Activated B cell treated with CpG ODN at 0.5 μM for 24 hours (primary cell): ENCODE measurements at regions not wholly inside any gene's neighbourhood (a gene's known extent, or its start where the extent isn't known, plus 50 kb on each side); places are given as distances from the start of the nearest gene placed in this dataset.
"Not testable (repeated sequence)": the region's sequence is repeated elsewhere in the genome, so short reads cannot be mapped to it uniquely, and the experiment has no call there.

Source experiments
- ATAC-seq: fragments of 200-7000 bp; cut with Tn5 transposase; one replicate; pipeline ENCODE4 v1.10.0; 2021; ENCODE audit warnings: low read depth, mild to moderate bottlenecking, moderate library complexity
- CTCF ChIA-PET: fragments of 350-600 bp; sonication (Branson Sonifier 250); formaldehyde crosslinking; loops from one replicate; lab custom pipeline; 2021; ENCODE audit warnings: antibody characterized with exemption; lab: Charles Lee
- POLR2A ChIA-PET: fragments of 350-600 bp; sonication (Branson Sonifier 250); formaldehyde crosslinking; loops from one replicate; lab custom pipeline; 2021; ENCODE audit warnings: antibody characterized with exemption; lab: Charles Lee
- DNase-seq: peaks from one replicate; pipeline ENCODE4 v3.0.0; 2022
- H3K27ac Mint-ChIP-seq: one replicate; pipeline ENCODE4 v1.8.0; 2020; ENCODE audit warnings: mixed read lengths
- H3K27me3 Mint-ChIP-seq: one replicate; pipeline ENCODE4 v1.8.0; 2021; ENCODE audit warnings: mixed read lengths
- H3K36me3 Mint-ChIP-seq: one replicate; pipeline ENCODE4 v1.8.0; 2021; ENCODE audit warnings: low read depth, mixed read lengths
- H3K4me1 Mint-ChIP-seq: one replicate; pipeline ENCODE4 v1.8.0; 2021; ENCODE audit warnings: mixed read lengths
- H3K4me3 Mint-ChIP-seq: one replicate; pipeline ENCODE4 v1.8.0; 2020; ENCODE audit warnings: mild to moderate bottlenecking, mixed read lengths
- H3K9me3 Mint-ChIP-seq: one replicate; pipeline ENCODE4 v1.8.0; 2020; ENCODE audit warnings: mixed read lengths
- CTCF ChIP-seq: fragments of 200-600 bp; IDR thresholded peaks from one replicate; pipeline ENCODE4 v1.8.0; 2022; ENCODE audit warnings: antibody characterized with exemption, mild to moderate bottlenecking
- intact Hi-C: fragments of 100-400 bp; cut with micrococcal nuclease; formaldehyde crosslinking; loops from one replicate; pipeline ENCODE4 v1.15.1; 2024

- Mint-ChIP-seq H3K27me3 (peaks cover 2% of the 10 kb centered on the region), H3K36me3 (no peaks in the 10 kb centered on the region), H3K27ac (no peak overlapping the region), H3K4me1 (peaks cover 6% of the 10 kb centered on the region), H3K4me3 (no peak overlapping the region), H3K9me3 (no peaks in the 10 kb centered on the region)
- TF ChIP-seq CTCF = no peak
- intact Hi-C loops = no loop called here
- DNase-seq (no peak), ATAC-seq (no peak)
- POLR2A ChIA-PET = no interaction called here
- CTCF ChIA-PET = no interaction called here
These were observed 571.4 kb downstream of the HTR7 start for GRCh38 chr10:90286406-90286805.

GRCh38 chr10:90286941-90287340 lies 570.9 kb downstream of the HTR7 start:
- TF ChIP-seq CTCF = no peak
- Mint-ChIP-seq H3K27ac (no peak overlapping the region), H3K36me3 (no peaks in the 10 kb centered on the region), H3K4me3 (no peak overlapping the region), H3K9me3 (no peaks in the 10 kb centered on the region), H3K4me1 (peaks cover 6% of the 10 kb centered on the region), H3K27me3 (peaks cover 2% of the 10 kb centered on the region)
- CTCF ChIA-PET = no interaction called here
- no peak for ATAC-seq
- intact Hi-C loops = no loop called here
- POLR2A ChIA-PET = no interaction called here
- no peak for DNase-seq

GRCh38 chr10:90288391-90288933 lies 569.4 kb downstream of the HTR7 start:
- POLR2A ChIA-PET = no interaction called here
- Mint-ChIP-seq H3K27ac (no peak overlapping the region), H3K36me3 (no peaks in the 10 kb centered on the region)

GRCh38 chr10:90289037-90289436 lies 568.8 kb downstream of the HTR7 start:
- no peak overlapping the region for H3K4me3 Mint-ChIP-seq
- CTCF ChIA-PET = no interaction called here
- no peaks in the 10 kb centered on the region for H3K36me3 Mint-ChIP-seq
- peaks cover 6% of the 10 kb centered on the region for H3K4me1 Mint-ChIP-seq
- TF ChIP-seq CTCF = no peak
- no peak for DNase-seq
- H3K9me3 Mint-ChIP-seq = no peaks in the 10 kb centered on the region
- H3K27me3 Mint-ChIP-seq = peaks cover 2% of the 10 kb centered on the region
- POLR2A ChIA-PET = no interaction called here
- no peak for ATAC-seq
- H3K27ac Mint-ChIP-seq = no peak overlapping the region
- intact Hi-C loops = no loop called here

More at GRCh38 chr10:90288391-90288933, 569.4 kb downstream of the HTR7 start:
- TF ChIP-seq CTCF = no peak
- Mint-ChIP-seq H3K4me1 (peaks cover 6% of the 10 kb centered on the region), H3K27me3 (peaks cover 2% of the 10 kb centered on the region), H3K9me3 (no peaks in the 10 kb centered on the region), H3K4me3 (no peak overlapping the region)
- ATAC-seq (no peak), DNase-seq (no peak)
- CTCF ChIA-PET = no interaction called here
- intact Hi-C loops = no loop called here

GRCh38 chr10:90293616-90294015 lies 564.2 kb downstream of the HTR7 start:
- Mint-ChIP-seq H3K4me3 (no peak overlapping the region), H3K27me3 (no peaks in the 10 kb centered on the region), H3K9me3 (no peaks in the 10 kb centered on the region), H3K36me3 (no peaks in the 10 kb centered on the region), H3K27ac (no peak overlapping the region), H3K4me1 (peaks cover 4% of the 10 kb centered on the region)
- intact Hi-C loops = no loop called here
- ChIA-PET CTCF (no interaction called here), POLR2A (no interaction called here)
- no peak for ATAC-seq
- TF ChIP-seq CTCF = no peak
- DNase-seq = no peak

- POLR2A ChIA-PET, H3K4me1 Mint-ChIP-seq, H3K27ac Mint-ChIP-seq, DNase-seq, intact Hi-C loops, ATAC-seq, H3K36me3 Mint-ChIP-seq, CTCF ChIA-PET, H3K27me3 Mint-ChIP-seq, H3K9me3 Mint-ChIP-seq, H3K4me3 Mint-ChIP-seq: not testable (repeated sequence)
These were observed 562.9 kb downstream of the HTR7 start for GRCh38 chr10:90294821-90295540.

GRCh38 chr10:90302031-90302430 lies 555.8 kb downstream of the HTR7 start:
- H3K4me3 Mint-ChIP-seq, CTCF ChIA-PET, H3K36me3 Mint-ChIP-seq, H3K27ac Mint-ChIP-seq, POLR2A ChIA-PET, DNase-seq, H3K9me3 Mint-ChIP-seq, intact Hi-C loops, ATAC-seq, H3K4me1 Mint-ChIP-seq: not testable (repeated sequence)
- peaks cover 11% of the 10 kb centered on the region for H3K27me3 Mint-ChIP-seq
